GM18868 (cell line): ENCODE measurements at regions not wholly inside any gene's neighbourhood (a gene's known extent, or its start where the extent isn't known, plus 50 kb on each side); places are given as distances from the start of the nearest gene placed in this dataset.
"Not testable (repeated sequence)": the region's sequence is repeated elsewhere in the genome, so short reads cannot be mapped to it uniquely, and the experiment has no call there.

Source experiments
- ATAC-seq: cut with Tn5 transposase; IDR thresholded peaks from one replicate; pipeline ENCODE4 v1.9.1; 2021; ENCODE audit warnings: mild to moderate bottlenecking, moderate library complexity; ENCODE audit not compliant: unreplicated experiment

DNA sequence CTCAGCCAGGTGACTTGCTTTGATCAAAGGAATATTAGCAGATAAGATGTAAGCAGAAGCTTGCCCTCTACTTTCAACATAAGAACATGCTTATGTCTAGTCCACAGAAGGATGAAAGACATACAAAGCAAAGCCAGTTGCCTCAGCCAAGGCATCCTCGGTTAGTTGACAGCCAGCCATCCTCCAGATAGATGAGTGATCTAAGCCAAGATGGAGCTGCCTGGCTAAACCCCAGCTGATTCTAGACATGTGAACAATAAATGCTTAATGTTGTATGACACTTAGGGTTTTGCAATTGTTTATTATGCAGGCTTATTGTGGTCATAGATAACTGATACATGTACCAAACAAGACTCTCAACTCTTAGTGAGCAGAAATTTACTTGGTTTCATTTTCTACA, 157.6 kb upstream of the TMTC2 start:
- ATAC-seq: no peak

DNA sequence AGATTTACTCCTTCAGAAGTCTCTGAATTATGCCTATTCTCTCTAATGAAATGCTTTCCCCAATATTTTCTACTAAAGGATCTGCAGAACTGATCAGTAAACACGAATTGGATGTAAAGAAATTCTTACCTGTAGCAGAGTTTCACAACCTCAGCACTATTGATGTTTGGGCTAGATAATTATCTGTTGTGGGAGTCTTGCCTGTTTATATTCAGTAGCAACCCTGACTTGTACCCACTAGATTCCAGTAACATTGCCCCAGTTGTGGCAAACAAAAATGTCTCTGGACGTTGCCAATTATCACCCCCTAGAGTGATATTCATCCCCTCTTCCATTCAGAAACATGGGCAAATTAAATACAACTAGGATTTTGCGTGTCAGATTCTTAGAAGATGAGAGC, 156.8 kb upstream of the TMTC2 start:
- ATAC-seq: no peak

DNA sequence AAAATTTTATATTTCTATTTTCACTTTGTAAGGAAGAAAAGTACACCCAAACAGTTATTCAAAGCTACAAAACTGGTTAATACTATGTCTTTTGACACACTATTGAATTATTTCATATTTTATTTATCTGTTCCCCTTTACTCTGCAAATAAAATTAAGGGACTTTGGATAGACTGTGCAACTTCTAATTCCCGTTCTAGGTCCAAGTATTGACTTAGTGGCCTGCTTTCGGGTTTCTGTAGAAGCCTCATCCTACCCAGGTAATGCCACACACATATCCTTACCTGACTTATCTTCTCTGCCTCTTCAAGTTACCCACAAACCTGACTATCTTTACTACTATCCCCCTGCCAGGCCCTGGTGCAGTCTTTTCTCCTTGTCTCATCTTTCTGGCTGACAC, 156.3 kb upstream of the TMTC2 start:
- no peak for ATAC-seq

DNA sequence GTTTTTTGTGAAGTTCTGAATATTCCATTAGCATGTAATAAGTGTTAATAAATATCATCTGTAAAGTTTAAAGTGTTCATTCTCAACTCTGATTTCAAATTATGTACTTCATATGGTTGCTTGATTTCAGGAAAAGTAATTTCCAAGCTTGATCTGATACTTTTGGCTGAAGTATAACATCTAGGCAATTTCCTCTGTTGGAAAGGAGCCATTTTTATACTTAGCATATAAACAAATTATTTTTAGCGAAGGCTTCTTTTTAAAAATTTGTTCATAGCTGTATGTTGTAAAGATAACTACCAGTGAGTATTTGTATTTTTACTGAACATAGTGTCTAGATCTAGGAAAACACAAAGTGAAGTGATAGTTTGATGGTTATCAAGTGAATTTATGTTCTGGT, 153.4 kb upstream of the TMTC2 start:
- ATAC-seq: no peak

DNA sequence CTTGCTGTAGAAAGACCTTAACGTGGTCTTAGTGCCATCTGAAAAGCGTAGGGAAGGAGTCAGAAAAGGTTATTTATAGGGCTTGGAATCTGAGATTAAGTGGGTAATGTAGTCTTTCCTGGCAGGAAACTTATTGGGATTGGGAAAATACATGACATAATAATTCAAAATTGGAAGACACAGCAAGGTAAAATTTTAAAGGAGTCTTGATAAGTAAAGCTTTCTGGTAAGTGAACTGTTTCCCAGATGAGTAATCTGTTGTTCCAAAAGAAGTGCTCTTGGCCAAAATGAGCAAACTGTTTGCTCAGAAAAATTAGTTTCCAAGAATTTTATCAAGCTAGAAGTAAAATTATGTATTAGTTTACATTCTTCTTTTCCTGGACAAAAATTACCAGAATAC, 149.3 kb upstream of the TMTC2 start:
- no peak for ATAC-seq

DNA sequence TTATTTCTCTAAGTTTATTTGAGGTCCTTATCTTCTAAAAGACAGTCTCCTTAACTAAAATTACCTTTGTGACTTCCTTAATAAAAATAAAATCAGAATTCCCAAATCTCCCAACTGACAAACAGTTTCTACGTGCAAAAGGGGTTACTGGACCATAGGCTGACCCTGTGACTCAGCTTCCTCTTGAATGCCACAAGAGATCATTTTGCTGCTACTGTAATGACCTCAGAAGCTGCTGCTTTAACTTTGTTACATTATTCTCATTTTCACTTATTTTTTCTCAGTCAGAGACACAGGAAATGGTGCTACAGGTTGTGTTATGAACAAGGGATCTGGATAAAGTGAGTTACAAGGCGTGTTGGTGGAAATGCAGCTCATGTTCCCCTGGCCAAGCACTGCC, 132.2 kb upstream of the TMTC2 start:
- ATAC-seq: no peak

DNA sequence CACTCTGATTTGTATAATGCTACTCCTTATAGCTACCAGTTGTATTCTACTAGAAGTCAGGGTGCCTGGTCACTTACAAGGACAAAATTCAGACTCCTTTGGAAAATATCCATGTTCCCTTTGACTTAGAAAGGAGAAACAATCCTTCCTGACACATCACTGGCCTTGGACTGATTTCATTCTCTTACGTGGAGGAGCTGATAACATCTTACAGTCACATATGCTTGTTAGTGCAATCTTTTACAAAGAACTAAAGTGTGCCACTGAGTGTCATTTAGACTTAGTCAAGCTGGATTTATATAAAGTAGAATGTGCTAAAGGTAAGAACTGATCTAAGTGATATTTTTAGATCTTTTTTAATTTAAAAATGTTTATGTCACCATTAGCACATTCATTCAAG, 131.0 kb upstream of the TMTC2 start:
- ATAC-seq: no peak

DNA sequence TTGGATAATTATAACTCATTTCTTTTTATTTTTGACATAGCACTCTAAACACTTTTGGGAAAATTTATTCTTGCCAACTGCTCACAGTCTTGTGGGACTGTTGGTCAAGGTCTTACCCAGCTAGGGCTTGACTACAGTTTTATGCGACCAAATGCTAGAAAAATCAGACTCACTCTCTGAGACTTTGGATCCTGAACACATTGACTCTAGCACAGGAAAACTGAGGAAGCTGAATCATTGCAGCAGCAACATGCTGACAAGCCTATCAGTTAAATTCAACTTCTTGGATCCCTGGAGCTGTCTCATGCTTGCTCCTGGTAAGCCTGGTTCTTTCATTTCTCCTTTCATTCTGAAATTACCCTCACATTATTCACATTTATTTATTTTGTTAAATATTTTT, 120.7 kb upstream of the TMTC2 start:
- no peak for ATAC-seq

DNA sequence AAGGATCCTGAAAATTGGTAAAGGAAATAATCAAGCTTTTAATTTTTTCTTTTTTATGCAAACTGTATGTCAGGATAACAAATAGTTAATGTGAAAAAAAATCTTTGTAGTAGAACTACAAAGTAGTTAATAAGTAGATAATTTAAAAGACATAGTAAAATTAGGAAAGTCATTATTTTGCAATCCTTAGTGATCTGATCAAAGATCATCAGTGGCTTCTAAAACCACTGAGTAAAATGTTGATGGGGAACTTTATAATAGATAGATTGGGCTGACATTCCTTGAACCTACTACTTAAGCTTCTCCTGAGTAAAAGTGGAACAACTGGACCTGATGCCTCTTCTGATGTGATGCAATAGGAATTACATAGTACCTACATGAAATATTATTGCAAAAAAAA, 119.0 kb upstream of the TMTC2 start:
- ATAC-seq: no peak

DNA sequence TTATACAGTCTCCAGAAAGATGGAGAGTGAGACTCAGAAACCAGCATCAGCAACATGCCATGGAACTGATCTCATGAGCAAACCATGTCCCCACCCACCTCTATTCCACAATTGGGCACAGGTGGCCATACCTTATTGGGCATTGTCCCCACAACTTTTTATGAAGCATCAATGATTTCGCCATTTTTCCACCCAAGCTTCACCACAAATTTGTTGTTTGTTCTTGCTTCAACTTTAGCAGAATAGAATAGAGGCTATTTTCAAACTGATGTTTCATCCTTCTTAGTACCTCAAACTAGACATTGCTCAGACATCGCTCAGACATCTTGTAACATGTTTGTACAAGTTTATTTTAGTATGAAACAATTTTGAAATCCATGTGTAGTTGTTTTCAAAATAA, 112.5 kb upstream of the TMTC2 start:
- ATAC-seq: no peak

DNA sequence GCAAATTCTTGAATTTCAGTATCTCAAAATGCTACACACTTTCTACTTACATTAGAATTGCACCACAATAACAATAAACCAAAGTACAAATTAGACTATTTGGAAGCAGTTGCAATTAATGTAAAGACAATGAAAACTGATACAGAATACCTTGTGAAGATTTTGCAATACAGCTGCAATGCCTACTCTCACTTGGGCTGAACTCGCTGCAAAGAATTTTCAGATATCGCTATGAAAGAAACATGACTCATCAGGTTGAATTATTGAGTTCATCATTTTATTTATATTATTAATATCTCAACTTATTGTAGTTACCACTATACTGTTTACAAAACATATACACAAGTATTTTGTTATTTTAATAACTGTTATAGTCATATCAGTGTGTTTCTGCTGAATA, 108.0 kb upstream of the TMTC2 start:
- ATAC-seq: no peak

DNA sequence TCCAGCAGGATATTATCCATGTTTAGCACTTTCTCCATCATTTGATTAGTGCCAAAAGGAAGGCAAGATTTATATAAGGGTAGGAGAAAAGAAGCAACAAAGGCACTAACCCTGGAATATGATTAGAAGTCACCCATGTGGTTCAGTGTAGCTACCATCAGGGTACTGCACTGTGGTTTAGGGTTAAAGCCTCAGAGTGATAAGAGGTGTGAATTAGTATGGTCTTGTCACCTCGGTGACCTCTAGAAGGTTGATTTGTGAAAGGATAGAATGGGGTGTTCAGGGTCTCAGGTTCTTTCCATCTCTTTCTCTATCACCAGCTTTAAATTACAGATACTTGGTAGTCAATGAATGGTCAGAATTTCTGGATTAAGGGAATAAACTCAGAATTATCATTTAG, 103.0 kb upstream of the TMTC2 start:
- no peak for ATAC-seq

DNA sequence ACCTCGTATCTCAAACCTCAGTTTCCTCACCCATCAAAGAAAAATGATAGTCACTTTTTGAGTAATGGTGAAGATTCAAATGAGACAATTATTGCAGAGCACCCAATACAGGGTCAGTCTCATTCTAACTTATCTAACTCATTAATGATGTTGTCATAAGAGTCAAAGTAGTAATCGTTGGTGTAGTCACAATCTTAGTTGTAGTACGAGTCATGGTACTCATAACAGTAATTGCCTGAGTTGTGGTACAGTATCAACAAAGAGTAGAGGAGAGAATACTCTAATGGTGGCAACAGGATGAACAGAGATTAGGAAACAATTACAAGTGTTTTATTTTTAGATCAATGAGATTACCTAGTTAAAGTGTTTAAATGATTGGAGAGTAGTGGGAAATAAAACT, 93.6 kb upstream of the TMTC2 start:
- peak; percentile 53 for ATAC-seq

DNA sequence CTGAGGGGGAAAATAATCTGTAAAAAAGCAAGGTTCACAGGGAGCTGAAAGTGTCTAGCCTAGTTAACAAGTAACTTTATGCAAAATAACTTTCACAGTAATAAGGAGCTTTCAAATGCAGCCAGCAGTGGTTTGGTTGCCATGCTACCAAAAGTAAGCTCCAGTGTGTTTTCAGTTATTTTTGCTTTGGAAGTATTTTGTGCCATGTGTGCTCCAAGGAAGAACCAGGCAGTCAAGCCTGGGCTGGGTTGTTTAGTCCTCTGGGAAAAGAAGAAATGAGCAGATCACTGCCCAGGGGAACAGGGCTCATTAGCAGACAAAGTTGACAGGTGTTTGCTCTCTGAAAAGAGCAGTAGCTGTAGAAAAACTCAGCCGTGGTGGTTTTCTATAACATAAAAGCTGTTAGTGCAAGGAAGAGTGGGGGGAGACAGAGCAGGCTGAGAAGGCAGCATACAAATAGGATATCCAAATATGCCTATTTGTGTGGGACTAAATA, 92.8 kb upstream of the TMTC2 start:
- ATAC-seq: peak; percentile 60

DNA sequence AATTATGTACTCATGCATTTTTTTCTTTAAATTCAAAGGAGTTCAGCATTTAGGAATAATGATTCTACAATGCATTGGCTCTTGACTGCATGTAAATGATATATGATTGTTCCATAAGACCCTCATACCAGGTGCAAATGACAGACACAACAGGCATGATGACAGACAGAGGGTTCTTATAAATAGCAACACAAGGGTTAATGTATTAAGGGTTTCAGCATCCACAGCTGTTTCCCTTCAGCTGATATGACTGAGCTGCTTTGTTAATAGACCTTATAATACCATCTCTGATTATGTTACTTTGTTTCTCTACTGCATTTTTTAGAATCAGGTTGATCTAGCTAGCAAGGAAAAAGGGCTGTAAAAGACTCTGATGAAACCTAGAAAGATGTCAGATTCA, 90.8 kb upstream of the TMTC2 start:
- no peak for ATAC-seq

DNA sequence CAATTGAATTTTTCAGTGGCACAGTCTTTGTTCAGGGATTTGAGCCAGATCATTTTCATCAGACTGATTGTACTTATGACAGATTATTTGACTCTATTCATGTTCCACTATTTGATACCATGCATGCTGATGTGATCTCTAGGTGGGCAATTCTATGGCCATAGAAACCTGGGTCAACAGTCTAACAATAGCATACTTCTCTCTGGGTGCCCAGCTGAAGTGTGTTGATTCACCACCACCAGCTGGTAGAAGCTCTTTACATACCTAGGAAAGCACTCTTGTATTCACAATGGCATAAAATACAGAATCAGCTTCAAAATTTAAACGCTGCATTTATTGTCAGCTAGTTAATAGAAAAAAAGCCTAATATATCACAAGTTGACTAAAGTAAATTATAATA, 90.2 kb upstream of the TMTC2 start:
- ATAC-seq: no peak

DNA sequence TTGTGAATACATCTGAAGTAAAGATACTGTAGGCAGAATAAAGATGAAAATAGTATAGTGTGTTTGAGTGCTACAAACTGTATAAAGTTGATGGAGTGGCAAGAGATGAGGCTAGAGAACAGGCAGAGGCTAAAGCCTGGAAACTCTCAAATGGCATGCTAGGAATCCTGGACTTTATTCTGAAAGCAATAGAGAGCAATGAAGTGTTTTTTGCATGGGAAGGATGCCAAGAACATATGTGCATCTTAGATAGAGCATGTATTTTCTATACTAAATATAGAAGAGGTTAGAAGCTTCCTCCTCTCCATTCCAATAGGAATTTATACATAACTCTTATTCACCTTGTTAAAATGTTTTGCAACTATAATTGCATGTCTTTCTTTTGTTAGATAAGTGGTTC, 86.3 kb upstream of the TMTC2 start:
- ATAC-seq: no peak

DNA sequence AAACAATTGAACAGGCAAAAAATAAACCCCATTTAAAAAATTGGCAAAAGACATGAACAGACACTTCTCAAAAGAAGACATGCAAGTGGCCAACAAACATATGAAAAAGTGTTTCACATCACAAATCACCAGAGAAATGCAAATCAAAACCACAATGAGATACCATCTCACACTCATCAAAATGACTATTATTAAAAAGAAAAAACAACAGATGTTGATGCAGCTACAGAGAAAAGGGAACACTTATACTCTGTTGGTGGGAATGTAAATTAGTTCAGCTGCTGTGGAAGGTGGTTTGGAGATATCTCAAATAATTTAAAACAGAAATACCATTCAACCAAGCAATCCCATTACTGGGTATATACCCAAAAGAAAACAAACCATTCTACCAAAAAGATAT, 83.1 kb upstream of the TMTC2 start:
- ATAC-seq: not testable (repeated sequence)

DNA sequence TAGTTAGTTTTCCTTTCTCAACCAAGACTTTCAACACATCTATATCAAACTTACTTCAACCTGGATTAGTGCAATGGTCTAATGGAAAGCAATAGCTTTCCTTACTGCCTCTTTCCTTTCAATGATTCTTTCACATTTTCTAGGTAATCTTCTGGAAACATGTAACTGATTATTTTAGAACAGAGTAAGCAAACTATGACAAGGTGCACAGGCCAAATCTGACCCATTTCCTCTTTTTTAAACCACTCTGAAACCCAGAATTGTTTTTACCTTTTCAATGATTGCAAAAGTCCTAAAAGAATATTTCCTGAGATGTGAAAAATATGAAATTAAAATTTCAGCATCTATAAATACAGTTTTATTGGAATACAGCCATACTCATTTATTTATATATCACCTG, 81.6 kb upstream of the TMTC2 start:
- ATAC-seq: peak; percentile 54

DNA sequence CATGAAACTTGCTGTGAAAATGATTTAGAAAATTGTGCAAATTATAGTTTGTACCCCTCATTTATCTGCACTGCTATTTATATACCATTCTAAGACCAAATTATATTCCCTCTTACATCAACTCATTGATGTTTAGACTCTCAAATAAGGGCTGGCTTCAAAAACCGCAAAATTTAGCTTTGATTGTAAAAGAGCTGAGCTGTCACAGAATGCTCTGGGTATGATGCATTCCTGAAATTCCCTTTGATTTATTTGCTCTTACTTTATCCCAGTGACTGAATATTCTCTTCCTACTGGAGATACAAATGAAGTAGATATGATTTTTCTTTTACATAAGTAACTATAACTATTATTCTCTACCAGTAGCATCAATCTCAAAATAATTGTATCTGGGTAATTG, 78.0 kb upstream of the TMTC2 start:
- ATAC-seq: no peak

DNA sequence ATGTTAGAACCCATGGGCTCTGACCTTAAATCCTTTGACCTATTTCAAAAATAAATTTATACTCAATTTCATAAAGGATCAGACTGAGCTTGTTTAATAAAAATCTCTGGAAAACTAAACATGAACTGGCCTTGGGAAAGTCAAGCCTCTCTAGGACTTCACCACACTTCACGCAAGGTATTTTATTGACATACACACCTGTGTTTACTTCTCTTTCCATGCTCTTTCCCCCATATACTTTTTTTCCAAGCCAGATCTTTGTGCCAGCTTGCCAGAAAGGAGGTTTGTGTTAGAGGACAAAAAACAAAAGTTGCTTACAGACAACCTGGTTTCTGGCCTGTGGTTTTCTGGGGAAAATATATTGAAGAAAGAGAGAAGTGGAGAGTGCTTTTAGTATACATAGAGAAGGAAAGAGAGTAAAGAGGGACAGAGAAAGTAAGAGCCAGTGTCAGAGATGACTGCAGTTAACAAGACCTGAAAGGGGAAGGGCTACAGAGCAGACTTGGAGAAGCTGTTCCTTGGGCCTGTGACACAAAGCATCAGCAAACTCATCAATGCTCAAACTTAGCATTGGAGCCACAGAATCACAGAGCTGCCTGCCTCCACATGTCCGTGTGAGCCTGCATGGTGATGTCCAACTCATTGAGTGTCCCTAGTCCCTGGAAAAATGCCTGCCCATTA, 77.3 kb upstream of the TMTC2 start:
- no peak for ATAC-seq

DNA sequence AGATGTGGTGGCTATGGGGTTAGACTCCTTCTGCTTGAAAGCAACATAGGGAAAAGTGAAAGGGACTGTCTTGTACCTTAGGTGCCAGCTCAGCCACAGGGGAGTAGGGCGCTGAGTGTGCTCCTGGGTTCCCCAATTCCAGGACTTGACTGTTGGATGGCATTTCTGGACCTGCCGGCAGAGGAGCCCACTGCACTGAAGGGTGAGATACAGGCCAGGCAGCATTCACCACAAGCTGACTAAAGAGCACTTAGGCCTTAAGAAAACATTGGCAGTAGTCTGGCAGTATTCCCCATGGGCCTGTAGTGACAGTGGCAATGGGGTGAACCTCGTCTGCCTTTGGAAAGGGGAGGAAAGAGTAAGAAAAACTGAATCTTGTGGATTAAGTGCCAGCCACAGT, 67.1 kb upstream of the TMTC2 start:
- ATAC-seq: no peak

DNA sequence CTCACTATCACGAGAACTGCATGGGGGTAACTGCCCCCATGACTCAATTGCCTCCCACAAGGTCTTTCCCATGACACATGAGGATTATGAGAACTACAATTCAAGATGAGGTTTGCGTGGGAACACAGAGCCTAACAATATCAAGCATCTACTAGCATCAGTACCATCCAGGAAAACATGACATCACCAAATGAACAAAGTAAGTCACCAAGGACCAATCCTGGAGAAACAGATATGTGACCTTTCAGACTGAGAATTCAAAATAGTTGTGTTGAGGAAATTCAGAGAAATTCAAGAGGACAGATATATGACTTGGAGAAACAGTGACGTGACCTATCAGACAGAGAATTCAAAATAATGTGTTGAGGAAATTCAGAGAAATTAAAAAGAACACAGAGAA, 65.8 kb upstream of the TMTC2 start:
- no peak for ATAC-seq
